Kasumi-1 (cell line): ENCODE measurements at regions not wholly inside any gene's neighbourhood (a gene's known extent, or its start where the extent isn't known, plus 50 kb on each side); places are given as distances from the start of the nearest gene placed in this dataset.

Experiments used
- DNase-seq, 2 experiments: peaks; one replicate each; lab custom pipeline; 2025; lab: John Stamatoyannopoulos, UW

DNA sequence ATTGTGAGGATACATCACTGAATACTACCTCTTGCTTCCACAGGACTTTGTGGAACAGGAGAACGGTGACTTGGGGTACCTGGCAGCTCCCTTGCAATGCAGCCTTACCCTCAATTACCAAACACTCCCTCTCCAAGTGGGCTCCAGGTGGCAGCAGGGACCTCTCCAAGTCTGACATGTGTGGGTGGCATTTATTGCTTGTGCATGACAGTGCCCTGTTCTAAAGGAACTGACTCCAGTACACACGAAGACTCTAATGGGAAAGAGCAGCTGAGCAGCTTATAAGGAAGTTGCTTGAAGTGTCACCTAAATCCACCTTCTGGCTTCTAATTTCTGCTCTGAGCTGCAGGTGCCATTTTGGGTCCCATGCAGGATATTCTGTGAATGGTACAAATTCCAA, 174.1 kb upstream of the SLCO3A1 start:
- DNase-seq, result no peak

DNA sequence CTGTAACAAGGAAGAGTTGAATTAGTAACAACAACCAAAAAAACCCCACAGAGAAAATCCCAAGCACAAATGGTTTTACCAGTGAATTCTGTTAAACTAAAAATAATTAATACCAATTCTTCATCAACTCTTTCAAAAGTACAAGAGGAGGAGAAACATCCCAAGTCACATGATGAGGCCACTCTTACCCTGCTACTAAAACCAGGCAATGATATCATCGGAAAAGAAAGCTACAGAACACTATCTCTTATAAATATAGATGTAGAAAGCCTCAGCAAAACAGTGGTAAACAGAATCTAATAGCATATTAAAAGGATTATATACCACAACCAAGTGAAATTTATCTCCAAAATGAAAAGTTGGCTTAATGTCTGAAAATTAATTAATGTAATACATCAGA, 168.1 kb upstream of the SLCO3A1 start:
- DNase-seq, result no peak

DNA sequence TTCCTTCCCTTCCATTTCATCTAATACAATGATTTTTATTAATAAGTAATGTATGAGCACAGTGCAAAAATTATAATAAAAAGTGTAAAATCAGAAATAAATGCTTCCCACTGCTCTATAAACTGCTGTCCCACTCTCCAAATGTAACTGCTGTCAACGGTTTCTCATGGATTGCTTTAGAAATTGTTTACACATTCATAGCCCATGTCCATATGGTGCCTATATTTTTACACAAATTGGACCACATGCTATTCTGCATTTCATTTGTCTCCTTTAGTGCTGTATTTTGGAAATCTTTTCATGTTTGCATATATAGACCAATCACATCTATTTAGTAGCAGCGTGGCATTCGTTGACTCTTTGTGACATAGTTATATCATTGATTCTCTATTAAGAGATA, 164.7 kb upstream of the SLCO3A1 start:
- DNase-seq, result no peak

DNA sequence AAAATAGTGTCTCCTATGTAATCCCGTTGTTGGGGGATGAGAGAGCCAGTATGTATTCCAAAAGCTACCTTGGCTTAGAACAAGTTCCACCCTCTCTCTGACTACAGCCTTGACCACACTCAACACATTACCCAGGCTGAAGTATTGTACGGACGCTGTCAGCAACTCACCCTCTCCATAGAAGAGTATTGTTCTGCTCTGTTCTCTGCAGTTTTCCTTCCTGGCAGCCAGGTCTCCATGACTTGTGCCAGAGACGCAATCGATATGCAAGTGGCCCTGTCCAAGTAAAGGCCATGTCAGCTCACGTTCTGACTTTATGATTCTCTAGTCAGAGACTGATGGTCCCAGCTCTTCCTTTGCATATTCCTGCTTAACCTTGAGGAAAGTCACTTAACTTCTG, 164.1 kb upstream of the SLCO3A1 start:
- DNase-seq, result no peak

DNA sequence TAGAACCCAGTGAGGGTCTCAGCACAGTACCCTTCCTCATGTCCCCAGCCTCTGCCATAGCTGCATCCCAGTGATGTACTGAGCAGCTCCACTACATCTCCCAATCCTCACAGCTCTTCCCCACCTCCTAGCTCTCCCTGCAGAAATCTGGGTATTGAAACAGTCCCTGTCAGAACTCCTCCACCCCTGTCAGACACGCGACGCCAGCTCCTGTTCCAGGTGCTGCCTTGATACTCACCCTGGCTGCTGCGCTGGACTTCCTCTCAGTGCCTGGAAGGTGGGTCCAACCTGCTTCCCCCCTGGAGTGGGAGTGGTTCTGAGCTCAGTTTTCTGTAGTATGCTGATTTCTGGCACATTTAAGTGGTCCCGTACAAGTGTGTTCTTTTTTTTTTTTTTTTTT, 160.9 kb upstream of the SLCO3A1 start:
- DNase-seq, result no peak

DNA sequence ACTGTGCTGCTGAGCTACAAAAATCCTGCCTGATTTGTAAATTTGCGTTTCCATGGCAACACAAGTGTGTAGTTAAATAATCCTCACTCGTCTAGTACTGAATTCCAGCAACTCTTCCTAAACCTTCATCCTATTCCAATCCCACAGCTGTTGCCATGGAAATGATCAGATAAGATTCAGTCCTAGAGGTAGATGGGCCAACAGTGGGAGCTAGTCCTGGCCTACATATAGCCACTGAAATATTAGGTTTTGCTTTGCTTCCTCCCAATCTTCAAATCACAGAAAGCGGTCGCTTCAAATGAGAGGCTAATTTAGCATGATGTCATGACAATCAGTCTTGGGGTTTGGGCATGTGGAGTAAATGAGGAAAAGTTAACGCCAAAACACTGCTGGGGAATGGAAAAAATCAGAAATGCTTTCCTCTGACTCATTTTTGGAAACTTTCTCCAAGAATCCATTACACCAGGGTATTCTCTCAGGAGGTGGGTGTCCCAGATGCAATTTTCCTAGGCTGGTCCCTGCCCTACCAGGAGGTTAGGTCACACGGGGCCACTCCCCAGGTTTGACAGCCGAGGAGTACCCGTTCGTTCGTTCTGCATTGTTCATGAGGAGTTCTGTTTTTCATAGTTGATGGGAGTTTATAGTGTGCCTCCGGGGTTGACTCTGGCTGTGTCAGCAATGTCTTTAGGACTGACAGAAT, 159.2 kb upstream of the SLCO3A1 start:
- DNase-seq, result no peak

DNA sequence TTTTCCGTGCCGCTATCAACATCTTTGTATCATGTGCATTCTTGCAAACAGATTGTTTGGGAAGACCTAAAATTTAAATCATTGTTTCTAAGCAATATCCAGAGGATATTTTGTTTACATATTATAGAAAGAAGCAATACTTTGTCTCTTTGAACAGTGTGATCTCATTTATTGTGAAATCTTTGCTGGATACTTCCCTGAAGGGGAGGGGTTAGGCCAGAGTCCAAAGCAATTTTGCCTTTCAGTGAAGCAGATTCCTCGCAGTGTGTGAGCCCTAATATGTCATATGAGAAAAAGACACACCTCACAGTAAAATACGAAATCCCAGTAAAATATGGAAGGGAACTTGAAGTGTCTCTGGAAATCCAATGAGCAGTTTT, 158.7 kb upstream of the SLCO3A1 start:
- no peak for DNase-seq

DNA sequence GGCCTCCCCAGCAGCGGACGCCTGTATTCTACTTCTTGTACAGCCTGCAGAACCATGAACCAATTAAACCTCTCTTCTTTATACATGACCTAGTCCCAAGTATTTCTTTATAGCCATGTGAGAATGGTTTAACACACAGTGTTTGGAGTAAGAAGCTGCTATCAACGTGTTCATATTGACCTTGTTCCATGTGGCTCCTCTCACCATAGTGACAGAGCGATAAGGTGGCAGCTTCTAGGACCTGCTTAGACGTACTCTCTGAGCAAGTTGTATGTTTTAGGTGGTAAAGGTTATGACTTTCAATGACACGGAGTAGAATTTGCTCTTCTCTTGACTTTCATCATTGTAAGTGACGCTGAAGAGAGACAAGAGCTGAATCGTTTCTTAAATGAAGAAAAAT, 157.7 kb upstream of the SLCO3A1 start:
- DNase-seq, result no peak

DNA sequence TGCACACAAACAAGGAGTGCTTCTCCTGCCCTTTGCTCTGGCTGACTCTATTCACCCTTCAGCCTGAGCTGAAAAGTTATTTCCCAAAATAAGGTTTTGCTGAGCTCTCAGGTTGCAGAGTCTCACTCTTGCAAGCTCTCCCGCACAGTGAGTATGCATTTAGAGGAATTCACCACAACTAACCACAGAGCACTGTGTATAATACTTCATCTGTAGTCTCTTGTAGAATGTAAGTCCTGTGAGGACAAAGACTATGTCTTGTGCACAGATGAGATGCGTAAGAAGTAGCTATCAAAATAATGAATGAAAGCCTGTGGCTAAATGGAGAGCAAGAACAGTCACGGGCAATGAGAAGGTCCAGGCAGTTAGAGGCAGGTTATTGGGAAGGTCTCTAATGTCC, 156.5 kb upstream of the SLCO3A1 start:
- DNase-seq, result no peak

DNA sequence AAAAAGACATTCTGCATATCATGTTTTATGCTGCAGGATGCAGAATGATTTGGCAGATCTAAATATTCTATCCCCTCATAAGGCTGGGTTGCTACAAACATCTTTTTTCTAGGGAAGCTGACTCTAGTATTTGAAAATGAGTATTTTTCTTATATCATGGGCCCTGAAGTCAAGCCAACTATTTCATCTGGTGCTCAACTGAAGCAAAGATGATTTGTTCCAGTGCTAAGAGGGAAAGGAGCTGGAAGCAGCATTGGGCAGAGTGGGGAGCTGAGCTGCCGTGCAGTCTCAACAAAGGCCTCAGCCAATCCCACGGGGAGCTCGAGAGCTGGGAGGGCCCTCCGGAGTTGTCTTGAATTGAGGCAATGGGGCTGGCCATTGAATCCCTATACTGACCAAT, 155.3 kb upstream of the SLCO3A1 start:
- no peak for DNase-seq

DNA sequence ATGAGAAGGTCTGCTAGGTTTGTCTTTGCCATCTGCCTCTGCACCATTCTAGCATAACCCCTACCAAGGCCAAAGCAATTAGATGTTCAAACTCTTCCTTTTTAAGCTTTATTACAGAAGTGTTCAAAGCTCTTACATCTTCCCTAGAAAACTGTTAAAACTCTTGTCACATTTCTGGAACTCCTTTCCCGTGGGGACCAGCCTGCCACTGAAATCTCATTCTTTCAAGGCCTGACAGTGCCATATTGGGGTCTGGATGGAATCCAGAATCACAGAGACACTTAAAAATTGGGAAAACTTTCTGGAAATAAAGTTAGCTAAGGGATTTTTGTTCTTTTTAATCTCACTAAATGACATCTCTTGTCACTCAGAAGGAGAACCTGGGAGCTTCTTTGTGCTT, 153.8 kb upstream of the SLCO3A1 start:
- DNase-seq, result no peak

DNA sequence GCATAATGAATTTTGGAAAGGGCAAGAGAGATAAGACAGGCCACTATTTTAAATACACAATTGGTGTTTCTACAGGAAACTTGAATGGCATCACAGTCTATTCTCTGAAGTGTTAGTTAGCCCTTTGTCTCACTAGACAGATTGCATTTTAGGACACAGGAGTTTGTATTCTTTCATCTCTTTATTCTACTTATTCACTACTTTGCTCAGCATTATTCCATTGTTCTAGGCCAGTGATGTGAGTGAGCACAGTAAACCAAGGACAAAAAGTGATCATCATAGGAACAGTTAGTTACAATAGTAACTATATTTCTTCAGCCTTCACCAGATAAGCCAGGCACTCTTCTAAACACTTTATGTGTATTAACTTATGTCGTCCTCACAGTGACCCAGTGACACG, 150.2 kb upstream of the SLCO3A1 start:
- no peak for DNase-seq

DNA sequence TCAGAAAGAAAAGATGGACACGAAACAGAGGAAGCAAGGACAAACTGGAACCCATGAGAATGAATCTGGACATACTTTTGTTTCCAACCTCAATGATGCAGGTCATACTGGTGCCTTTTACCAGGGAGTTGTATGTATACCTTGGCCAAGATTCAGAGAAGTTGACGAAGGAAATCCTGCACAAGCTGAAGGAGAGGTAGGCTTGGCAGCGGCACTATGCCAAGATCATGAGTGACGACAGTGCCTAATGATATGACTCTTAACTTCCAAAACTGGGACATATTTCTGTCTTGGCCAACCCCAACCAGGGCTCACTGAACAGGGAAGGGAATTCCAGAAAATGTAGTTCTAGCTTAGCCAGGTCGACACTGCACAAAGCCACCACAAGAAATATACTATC, 149.2 kb upstream of the SLCO3A1 start:
- no peak for DNase-seq

DNA sequence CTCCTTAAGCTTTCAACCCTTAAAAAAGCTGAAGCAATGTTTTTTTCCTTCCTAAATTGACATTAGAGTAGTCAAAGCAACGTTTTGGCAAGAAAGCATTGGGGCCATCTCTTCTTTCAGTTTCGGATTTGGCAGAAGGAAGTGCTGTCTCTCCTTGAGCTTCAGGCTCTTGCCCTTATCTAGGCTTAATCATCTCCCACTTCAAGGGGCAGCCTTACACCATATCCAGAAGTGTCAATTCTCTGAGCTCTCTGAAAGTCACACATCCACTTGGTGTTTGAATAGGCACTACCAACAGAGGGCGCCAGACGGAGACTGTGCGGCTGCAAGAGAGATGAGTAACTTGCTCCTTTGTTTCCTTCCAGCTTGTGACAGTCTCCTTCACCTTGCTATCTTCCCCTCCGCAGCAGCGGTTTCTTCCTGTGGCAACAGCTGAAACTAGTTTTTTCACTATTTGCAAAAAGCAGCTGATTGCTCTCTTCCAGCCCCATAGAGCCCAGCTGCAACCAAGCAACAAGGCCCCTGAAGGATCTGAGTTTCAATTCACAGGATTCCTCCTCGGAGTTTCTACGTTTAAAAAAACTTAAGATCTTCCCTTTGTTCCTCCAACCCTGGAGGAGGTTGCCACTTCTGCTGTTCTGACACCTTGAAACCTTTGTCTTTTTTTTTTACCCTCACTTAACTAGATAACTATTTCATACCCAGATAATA, 147.0 kb upstream of the SLCO3A1 start:
- DNase-seq, result peak; percentile 53 to 78

DNA sequence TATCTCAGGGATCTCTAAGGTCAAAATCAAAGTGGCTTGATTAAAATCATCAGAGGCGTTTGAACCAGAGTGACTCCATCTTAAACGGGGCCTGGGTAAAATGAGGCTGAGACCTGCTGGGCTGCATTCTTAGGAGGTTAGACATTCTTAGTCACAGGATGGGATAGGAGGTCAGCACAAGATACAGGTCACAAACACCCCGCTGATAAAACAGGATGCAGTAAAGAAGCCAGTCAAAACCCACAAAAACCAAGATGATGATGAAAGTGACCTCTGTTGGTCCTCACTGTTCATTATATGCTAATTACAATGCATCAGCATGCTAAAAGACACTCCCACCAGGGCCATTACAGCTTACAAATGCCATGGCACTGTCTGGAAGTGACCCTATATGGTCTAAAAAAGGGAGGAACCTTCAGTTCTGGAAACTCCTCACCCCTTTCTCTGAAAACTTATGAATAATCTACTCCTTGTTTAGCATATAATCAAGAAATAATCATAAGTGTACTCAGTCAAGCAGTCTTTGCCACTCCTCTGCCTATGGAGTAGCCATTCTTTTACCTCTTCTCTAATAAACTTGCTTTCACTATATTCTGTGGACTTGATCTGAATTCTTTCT, 143.3 kb upstream of the SLCO3A1 start:
- DNase-seq, result no peak

DNA sequence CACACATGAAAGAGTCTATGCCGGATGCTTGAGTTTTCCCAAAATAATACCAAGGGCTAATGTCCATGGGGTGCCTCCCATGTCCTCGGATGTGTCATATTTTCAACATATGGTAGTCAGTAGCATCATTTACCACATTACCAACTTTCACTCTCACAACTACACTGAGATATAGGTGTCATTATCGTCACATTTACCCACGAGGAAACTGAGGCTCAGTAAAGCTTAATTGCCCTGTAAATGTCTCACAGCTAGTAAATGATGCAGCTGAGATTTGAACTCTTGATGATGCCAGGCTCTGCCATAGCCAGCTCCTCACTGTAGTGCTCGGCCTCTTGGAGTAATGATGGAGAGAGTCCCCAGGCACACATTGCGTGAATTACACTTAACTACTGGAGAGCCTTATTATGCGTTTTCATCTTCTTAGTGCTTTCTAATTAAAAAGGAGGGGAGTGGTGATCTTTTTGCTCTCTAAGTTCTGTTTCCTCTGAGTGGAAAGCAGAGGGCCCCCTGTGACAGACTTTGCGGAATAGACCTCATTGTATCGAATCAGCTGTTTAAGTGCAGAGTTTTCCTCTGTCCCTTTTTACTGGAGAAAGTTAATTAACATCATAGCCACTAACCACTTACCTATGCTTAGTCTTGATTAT, 142.0 kb upstream of the SLCO3A1 start:
- no peak for DNase-seq

DNA sequence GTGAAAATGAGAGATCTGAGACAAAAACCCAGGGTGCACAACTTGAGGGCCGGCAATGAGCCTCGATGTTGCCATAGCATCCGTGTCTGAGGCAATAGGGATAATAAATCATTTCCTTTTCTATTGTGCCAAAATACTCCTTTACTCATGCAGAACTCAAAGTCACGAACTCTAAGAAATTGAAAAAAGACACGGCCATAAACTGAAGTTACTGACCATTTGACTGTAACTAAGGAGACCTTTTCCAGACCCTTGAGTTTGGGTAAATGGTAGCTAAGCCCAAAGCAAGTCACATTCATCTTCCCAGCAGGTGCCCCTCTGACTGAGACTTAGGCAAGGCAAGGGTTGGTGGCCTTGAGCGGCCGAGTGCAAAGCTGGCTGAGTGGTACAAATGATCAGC, 141.2 kb upstream of the SLCO3A1 start:
- DNase-seq, result no peak

DNA sequence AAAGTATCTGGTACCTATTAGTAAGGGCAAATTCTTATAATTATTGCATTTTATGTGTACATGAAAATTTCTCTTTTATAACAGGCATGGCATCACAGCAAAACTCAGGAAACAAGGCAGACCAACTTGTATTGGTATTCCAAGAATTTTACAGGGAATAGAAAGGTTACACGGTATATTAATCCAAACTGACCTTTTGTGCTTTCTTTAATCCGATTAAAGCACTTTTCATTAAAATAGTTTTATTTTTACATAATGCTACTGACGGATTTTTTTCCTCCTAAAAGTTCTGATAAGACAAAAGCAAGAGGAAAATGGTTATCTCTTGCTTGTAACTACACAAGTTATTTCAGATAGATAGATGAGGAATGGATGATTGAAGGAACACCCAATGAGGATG, 137.0 kb upstream of the SLCO3A1 start:
- no peak for DNase-seq

DNA sequence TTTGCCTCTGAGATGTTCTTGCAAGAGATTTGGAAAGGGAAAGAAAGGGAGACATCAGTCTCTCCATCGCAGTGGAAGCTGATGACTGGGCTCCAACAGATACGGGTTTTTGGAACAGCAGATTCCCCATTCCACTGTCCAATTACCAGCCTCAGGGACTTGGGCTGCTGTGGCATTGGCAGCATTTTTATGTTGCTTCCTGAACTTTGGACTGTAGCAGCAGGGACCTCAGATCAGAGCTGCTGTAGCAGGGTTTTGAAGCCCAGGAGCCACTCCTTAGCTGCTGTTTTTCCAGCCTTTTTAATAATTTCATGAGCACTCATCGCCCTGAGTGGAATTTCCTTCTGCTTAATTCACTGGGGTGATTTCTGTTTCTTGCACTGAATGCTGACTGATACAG, 135.7 kb upstream of the SLCO3A1 start:
- DNase-seq, result no peak

DNA sequence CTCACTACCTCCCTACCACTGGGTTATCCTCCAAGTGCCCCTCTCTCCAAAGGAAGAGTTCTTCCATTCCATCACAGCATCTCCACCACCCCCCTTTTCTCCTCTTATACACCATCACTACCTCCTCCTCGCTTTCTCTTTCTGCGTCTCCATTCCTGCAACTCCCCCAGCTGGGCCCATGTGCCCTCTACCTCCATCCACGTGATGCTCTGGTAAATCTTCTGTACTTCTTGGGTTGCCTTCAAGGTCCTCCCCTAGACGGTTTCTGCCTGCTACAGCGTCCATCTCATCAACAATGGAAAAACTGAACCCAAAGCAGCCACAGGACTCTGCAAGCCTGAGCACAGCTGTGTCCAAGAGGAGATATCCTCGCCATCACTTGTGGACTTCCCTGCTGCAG, 129.5 kb upstream of the SLCO3A1 start:
- DNase-seq, result no peak

DNA sequence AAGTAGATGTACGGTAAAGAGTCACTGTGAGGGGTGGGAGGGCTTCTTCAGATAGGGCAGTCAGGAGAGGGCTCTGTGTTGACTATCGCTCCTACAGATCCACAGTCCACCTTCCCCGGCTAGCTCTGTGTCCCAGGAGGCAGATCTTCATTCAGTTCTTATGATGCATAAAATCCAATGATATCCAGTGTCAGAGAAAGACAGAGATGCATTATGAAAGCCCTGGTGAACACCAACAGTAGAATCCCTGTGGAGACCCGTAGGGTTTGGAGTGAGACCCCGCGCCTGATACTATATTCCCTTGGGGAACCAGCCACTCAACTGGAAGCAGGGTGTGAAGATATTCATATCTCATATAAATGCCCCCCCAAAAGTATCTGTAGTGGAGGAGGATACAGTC, 119.8 kb upstream of the SLCO3A1 start:
- no peak for DNase-seq

DNA sequence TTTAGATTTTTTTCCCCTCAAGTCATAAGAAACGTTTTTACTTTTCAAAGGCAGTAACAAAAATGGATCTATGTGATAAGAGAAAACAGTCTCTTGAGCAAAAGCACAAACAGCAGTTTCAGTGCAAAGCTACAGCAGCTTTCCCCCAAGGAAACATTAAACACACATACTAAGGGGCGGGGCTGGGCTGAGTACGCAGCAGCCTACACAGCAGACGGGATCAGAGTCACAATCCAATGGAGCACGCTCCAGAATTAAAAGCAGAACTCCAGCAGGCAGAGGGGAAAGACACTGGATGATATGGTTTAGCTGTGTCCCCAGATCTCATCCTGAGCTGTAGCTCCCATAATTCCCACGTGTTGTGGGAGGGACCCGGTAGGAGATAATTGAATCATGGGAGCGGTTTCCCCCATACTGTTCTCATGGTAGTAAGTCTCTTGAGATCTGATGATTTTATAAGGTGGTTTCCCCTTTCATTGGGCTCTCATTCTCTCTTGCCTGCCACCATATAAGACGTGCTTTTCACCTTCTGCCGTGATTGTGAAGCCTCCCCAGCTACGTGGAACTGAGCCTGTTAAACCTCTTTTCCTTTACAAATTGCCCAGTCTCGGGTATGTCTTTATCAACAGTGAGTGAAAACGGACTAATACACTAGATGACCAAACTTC, 116.2 kb upstream of the SLCO3A1 start:
- no peak for DNase-seq

DNA sequence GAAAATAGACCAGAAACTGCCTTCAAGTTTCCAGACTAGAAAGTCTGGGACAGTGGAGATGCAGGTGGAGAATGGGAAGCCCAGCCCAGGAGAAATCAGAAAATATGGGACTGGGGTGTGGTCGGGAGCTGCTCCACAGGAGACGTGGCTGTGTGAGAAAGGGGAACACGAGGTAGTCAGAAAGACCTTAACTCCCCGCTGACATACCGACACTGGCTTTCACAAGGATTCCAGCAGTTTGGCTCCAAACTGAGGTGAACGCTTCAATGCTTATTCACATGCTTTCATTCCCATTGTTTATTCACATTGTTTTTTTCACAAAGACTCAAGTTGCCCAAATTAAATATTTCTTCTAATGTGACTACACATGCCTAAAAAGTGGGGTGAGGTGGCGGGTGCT, 111.5 kb upstream of the SLCO3A1 start:
- no peak for DNase-seq
